ENCODE measurements at regions not wholly inside any gene's neighbourhood (a gene's known extent, or its start where the extent isn't known, plus 50 kb on each side); places are given as distances from the start of the nearest gene placed in this dataset.

DNA sequence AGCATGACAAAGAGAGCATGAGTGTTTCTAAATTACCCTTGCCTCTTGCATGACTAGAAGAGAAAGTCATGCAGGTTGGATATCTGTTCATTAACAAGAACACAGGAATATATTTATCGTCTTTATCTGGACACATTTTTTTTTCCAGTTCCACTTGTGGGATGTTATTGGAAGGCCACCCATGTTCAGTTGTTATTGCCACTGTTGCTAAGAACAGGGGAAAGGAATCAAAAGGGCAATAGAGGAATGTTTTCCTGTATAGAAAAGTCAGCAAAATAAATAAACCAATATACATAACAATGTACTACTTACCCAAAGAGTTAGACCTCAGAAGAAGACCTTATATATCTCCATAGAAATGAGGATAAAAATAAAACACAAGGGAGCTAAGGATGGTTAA is 270.1 kb downstream of the QDPR start:
- BruUV-seq (replicated peaks): no TSS peak
- POLR2A ChIA-PET (ENCODE audit: unreplicated experiment): no interaction called here

GRCh38 chr4:17238633-17239032 is 273.3 kb downstream of the QDPR start:
- Histone ChIP-seq H4K20me1 (ENCODE audit: insufficient read depth) (no peaks in the 10 kb centered on the region), H2AFZ (no peak overlapping the region), H3F3A (ENCODE audit: insufficient read depth, low read depth) (no peaks in the 10 kb centered on the region), H3K27me3 (ENCODE audit: insufficient read depth, low read depth) (0 out of 2 replicates have a peak, but pooled peaks cover 6% of the 10 kb centered on the region), H3K36me3 (ENCODE audit: low read depth) (no peaks in the 10 kb centered on the region), H3K4me2 (no peak overlapping the region), H3K27ac (no peak overlapping the region), H3K4me1 (replicated peaks; ENCODE audit: insufficient read depth) (no peaks in the 10 kb centered on the region), H3K9me2 (ENCODE audit: insufficient read depth) (no peaks in the 10 kb centered on the region), H3K9me3 (ENCODE audit: insufficient read depth, low read depth) (no peaks in the 10 kb centered on the region), H3K4me3 (no peak overlapping the region), H3K79me2 (ENCODE audit: low read depth) (no peaks in the 10 kb centered on the region)
- POLR2A ChIA-PET (ENCODE audit: unreplicated experiment): no interaction called here
- DNase-seq: no peak
- no peak for TF ChIP-seq EZH2 (IDR thresholded peaks at IDR 0.05; ENCODE audit: low read depth)
- TF ChIP-seq, protein P1, sequence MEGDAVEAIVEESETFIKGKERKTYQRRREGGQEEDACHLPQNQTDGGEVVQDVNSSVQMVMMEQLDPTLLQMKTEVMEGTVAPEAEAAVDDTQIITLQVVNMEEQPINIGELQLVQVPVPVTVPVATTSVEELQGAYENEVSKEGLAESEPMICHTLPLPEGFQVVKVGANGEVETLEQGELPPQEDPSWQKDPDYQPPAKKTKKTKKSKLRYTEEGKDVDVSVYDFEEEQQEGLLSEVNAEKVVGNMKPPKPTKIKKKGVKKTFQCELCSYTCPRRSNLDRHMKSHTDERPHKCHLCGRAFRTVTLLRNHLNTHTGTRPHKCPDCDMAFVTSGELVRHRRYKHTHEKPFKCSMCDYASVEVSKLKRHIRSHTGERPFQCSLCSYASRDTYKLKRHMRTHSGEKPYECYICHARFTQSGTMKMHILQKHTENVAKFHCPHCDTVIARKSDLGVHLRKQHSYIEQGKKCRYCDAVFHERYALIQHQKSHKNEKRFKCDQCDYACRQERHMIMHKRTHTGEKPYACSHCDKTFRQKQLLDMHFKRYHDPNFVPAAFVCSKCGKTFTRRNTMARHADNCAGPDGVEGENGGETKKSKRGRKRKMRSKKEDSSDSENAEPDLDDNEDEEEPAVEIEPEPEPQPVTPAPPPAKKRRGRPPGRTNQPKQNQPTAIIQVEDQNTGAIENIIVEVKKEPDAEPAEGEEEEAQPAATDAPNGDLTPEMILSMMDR (conservative IDR thresholded peaks at IDR 0.05): no peak
- intact Hi-C loops (cut with micrococcal nuclease; ENCODE audit: unreplicated experiment): no loop called here
- BruUV-seq (replicated peaks): no TSS peak
- CTCF ChIA-PET: no interaction called here

More for the DNA sequence above, 270.1 kb downstream of the QDPR start:
- Histone ChIP-seq H3K79me2 (ENCODE audit: low read depth) (no peaks in the 10 kb centered on the region), H3K4me3 (no peak overlapping the region), H3K4me2 (no peak overlapping the region), H3K9me2 (ENCODE audit: insufficient read depth) (no peaks in the 10 kb centered on the region), H3K9me3 (ENCODE audit: insufficient read depth, low read depth) (no peaks in the 10 kb centered on the region), H3K36me3 (ENCODE audit: low read depth) (no peaks in the 10 kb centered on the region), H4K20me1 (ENCODE audit: insufficient read depth) (no peaks in the 10 kb centered on the region), H3K4me1 (replicated peaks; ENCODE audit: insufficient read depth) (no peaks in the 10 kb centered on the region), H3K27me3 (ENCODE audit: insufficient read depth, low read depth) (no peaks in the 10 kb centered on the region), H2AFZ (no peak overlapping the region), H3F3A (ENCODE audit: insufficient read depth, low read depth) (no peaks in the 10 kb centered on the region), H3K27ac (no peak overlapping the region)
- no peak for DNase-seq
- CTCF ChIA-PET: no interaction called here
- TF ChIP-seq, protein P1 (conservative IDR thresholded peaks at IDR 0.05): no peak
- TF ChIP-seq EZH2 (IDR thresholded peaks at IDR 0.05; ENCODE audit: low read depth): no peak
- intact Hi-C loops (cut with micrococcal nuclease; ENCODE audit: unreplicated experiment): no loop called here

- intact Hi-C loops (cut with micrococcal nuclease; ENCODE audit: unreplicated experiment): no loop called here
- H4K20me1 ChIP-seq (ENCODE audit: insufficient read depth): no peaks in the 10 kb centered on the region
Observed at GRCh38 chr4:17236686-17237085, 275.2 kb downstream of the QDPR start.

More at GRCh38 chr4:17236686-17237085, 275.2 kb downstream of the QDPR start:
- Histone ChIP-seq H3K36me3 (ENCODE audit: low read depth) (no peaks in the 10 kb centered on the region), H3K79me2 (ENCODE audit: low read depth) (no peaks in the 10 kb centered on the region), H3K27me3 (ENCODE audit: insufficient read depth, low read depth) (0 out of 2 replicates have a peak, but pooled peaks cover 6% of the 10 kb centered on the region), H2AFZ (no peak overlapping the region), H3K27ac (no peak overlapping the region), H3K9me3 (ENCODE audit: insufficient read depth, low read depth) (no peaks in the 10 kb centered on the region), H3F3A (ENCODE audit: insufficient read depth, low read depth) (no peaks in the 10 kb centered on the region), H3K4me3 (no peak overlapping the region), H3K4me2 (no peak overlapping the region), H3K4me1 (replicated peaks; ENCODE audit: insufficient read depth) (no peaks in the 10 kb centered on the region), H3K9me2 (ENCODE audit: insufficient read depth) (no peaks in the 10 kb centered on the region)
- ChIA-PET POLR2A (ENCODE audit: unreplicated experiment) (no interaction called here), CTCF (no interaction called here)
- no TSS peak for BruUV-seq (replicated peaks)
- DNase-seq: no peak
- TF ChIP-seq, protein P1 (conservative IDR thresholded peaks at IDR 0.05): no peak
